NCI-H1092 treated with DMSO at 0.1 percent for 48 hours (cell line): ENCODE measurements at regions not wholly inside any gene's neighbourhood (a gene's known extent, or its start where the extent isn't known, plus 50 kb on each side); places are given as distances from the start of the nearest gene placed in this dataset.
"Not testable (repeated sequence)": the region's sequence is repeated elsewhere in the genome, so short reads cannot be mapped to it uniquely, and the experiment has no call there.

ENCODE experiments used
- DNase-seq: peaks from one replicate; lab custom pipeline; 2025; lab: John Stamatoyannopoulos, UW

- DNase-seq: no peak
These were observed 195.4 kb downstream of the GOLGA6L6 start for GRCh38 chr15:20346082-20346805.

- no peak for DNase-seq
These were observed 196.1 kb downstream of the GOLGA6L6 start for GRCh38 chr15:20345401-20345958.

GRCh38 chr15:20344601-20345400, 196.8 kb downstream of the GOLGA6L6 start:
- no peak for DNase-seq

GRCh38 chr15:20343395-20344211, 198.0 kb downstream of the GOLGA6L6 start:
- DNase-seq: not testable (repeated sequence)

GRCh38 chr15:20342601-20343394, 198.8 kb downstream of the GOLGA6L6 start:
- not testable (repeated sequence) for DNase-seq

- DNase-seq: no peak
These were observed 199.5 kb downstream of the GOLGA6L6 start for GRCh38 chr15:20341901-20342600.

- DNase-seq: no peak
These were observed 200.5 kb downstream of the GOLGA6L6 start for GRCh38 chr15:20340931-20341661.

GRCh38 chr15:20340331-20340811, 201.2 kb downstream of the GOLGA6L6 start:
- DNase-seq: no peak

GRCh38 chr15:20339086-20339791, 202.4 kb downstream of the GOLGA6L6 start:
- DNase-seq: not testable (repeated sequence)

GRCh38 chr15:20338671-20339070, 202.9 kb downstream of the GOLGA6L6 start:
- not testable (repeated sequence) for DNase-seq

- DNase-seq: not testable (repeated sequence)
These were observed 204.4 kb downstream of the GOLGA6L6 start for GRCh38 chr15:20337238-20337637.

GRCh38 chr15:20334451-20334850, 207.1 kb downstream of the GOLGA6L6 start:
- DNase-seq: not testable (repeated sequence)

GRCh38 chr15:20325751-20326150, 215.8 kb downstream of the GOLGA6L6 start:
- DNase-seq: not testable (repeated sequence)

GRCh38 chr15:20317132-20317531, 224.5 kb downstream of the GOLGA6L6 start:
- not testable (repeated sequence) for DNase-seq

GRCh38 chr15:20311014-20311680, 230.5 kb downstream of the GOLGA6L6 start:
- DNase-seq: not testable (repeated sequence)

GRCh38 chr15:20310603-20311002, 231.0 kb downstream of the GOLGA6L6 start:
- no peak for DNase-seq

- not testable (repeated sequence) for DNase-seq
These were observed 231.6 kb downstream of the GOLGA6L6 start for GRCh38 chr15:20309966-20310365.

GRCh38 chr15:20309395-20309794, 232.2 kb downstream of the GOLGA6L6 start:
- DNase-seq: not testable (repeated sequence)
